ENCODE measurements at regions not wholly inside any gene's neighbourhood (a gene's known extent, or its start where the extent isn't known, plus 50 kb on each side); places are given as distances from the start of the nearest gene placed in this dataset.
"Not testable (repeated sequence)": the region's sequence is repeated elsewhere in the genome, so short reads cannot be mapped to it uniquely, and the experiment has no call there.

GRCh38 chr10:11691319-11691755 is 50.8 kb upstream of the ECHDC3 start:
- TF ChIP-seq CTCF (IDR thresholded peaks at IDR 0.05): no peak
- no peak overlapping the region for H3K4me3 ChIP-seq (ENCODE audit: low read length)
- H3K36me3 Mint-ChIP-seq: no peaks in the 10 kb centered on the region
- H3K4me1 ChIP-seq (ENCODE audit: control insufficient read depth, insufficient read depth, low read length): peaks cover 9% of the 10 kb centered on the region
- peaks cover 6 to 16% of the 10 kb centered on the region in 2 donors for H3K4me1 Mint-ChIP-seq
- ATAC-seq (no peak), DNase-seq (no peak)
- H3K9me3 Mint-ChIP-seq: no peaks in the 10 kb centered on the region
- H3K27ac ChIP-seq (ENCODE audit: low read length): no peak overlapping the region
- H3K27me3 ChIP-seq (ENCODE audit: control insufficient read depth, insufficient read depth, low read length): no peaks in the 10 kb centered on the region
- H3K9me3 ChIP-seq (ENCODE audit: control insufficient read depth, insufficient read depth, low read length): no peaks in the 10 kb centered on the region
- no peaks in the 10 kb centered on the region for H3K36me3 ChIP-seq (ENCODE audit: control insufficient read depth, insufficient read depth, low read length)
- WGBS (ENCODE audit: insufficient coverage): 96% methylated on average over 14 of the region's 14 CpGs
- intact Hi-C loops (cut with micrococcal nuclease): no loop called here
- H3K4me3 Mint-ChIP-seq: no peak overlapping the region
- no peak overlapping the region for H3K27ac Mint-ChIP-seq
- no peaks in the 10 kb centered on the region for H3K27me3 Mint-ChIP-seq (ENCODE audit: low read depth in 2 of 2)

GRCh38 chr10:11689945-11690736 is 52.0 kb upstream of the ECHDC3 start:
- H3K27ac Mint-ChIP-seq: no peak overlapping the region
- ATAC-seq (no peak), DNase-seq (no peak)
- H3K4me1 Mint-ChIP-seq: peaks cover 18 to 21% of the 10 kb centered on the region in 2 donors
- 91% methylated on average over 22 of the region's 22 CpGs for WGBS (ENCODE audit: insufficient coverage)
- H3K4me3 Mint-ChIP-seq: no peak overlapping the region
- no peak for TF ChIP-seq CTCF (IDR thresholded peaks at IDR 0.05)
- H3K9me3 ChIP-seq (ENCODE audit: control insufficient read depth, insufficient read depth, low read length): no peaks in the 10 kb centered on the region
- no peak overlapping the region for H3K27ac ChIP-seq (ENCODE audit: low read length)
- no peaks in the 10 kb centered on the region for H3K27me3 Mint-ChIP-seq (ENCODE audit: low read depth in 2 of 2)
- peaks cover 19% of the 10 kb centered on the region for H3K4me1 ChIP-seq (ENCODE audit: control insufficient read depth, insufficient read depth, low read length)
- H3K4me3 ChIP-seq (ENCODE audit: low read length): no peak overlapping the region
- intact Hi-C loops (cut with micrococcal nuclease): no loop called here
- no peaks in the 10 kb centered on the region for H3K36me3 Mint-ChIP-seq
- H3K27me3 ChIP-seq (ENCODE audit: control insufficient read depth, insufficient read depth, low read length): no peaks in the 10 kb centered on the region
- H3K9me3 Mint-ChIP-seq: no peaks in the 10 kb centered on the region
- H3K36me3 ChIP-seq (ENCODE audit: control insufficient read depth, insufficient read depth, low read length): no peaks in the 10 kb centered on the region

GRCh38 chr10:11688448-11688795 is 53.8 kb upstream of the ECHDC3 start:
- intact Hi-C loops (cut with micrococcal nuclease); H3K4me3 Mint-ChIP-seq: not testable (repeated sequence)

GRCh38 chr10:11687779-11688447 is 54.3 kb upstream of the ECHDC3 start:
- H3K4me1 ChIP-seq (ENCODE audit: control insufficient read depth, insufficient read depth, low read length): peaks cover 41% of the 10 kb centered on the region
- DNase-seq: no peak
- peaks cover 34 to 39% of the 10 kb centered on the region in 2 donors for H3K4me1 Mint-ChIP-seq
- H3K9me3 ChIP-seq (ENCODE audit: control insufficient read depth, insufficient read depth, low read length): no peaks in the 10 kb centered on the region
- 86% methylated on average over 8 of the region's 8 CpGs for WGBS (ENCODE audit: insufficient coverage)
- TF ChIP-seq CTCF (IDR thresholded peaks at IDR 0.05): no peak
- H3K36me3 ChIP-seq (ENCODE audit: control insufficient read depth, insufficient read depth, low read length): no peaks in the 10 kb centered on the region
- H3K27me3 ChIP-seq (ENCODE audit: control insufficient read depth, insufficient read depth, low read length): no peaks in the 10 kb centered on the region
- H3K27ac Mint-ChIP-seq: no peak overlapping the region
- intact Hi-C loops (cut with micrococcal nuclease): no loop called here
- no peaks in the 10 kb centered on the region for H3K36me3 Mint-ChIP-seq
- H3K4me3 ChIP-seq (ENCODE audit: low read length): no peak overlapping the region
- H3K4me3 Mint-ChIP-seq: no peak overlapping the region
- H3K27ac ChIP-seq (ENCODE audit: low read length): no peak overlapping the region
- H3K9me3 Mint-ChIP-seq: no peaks in the 10 kb centered on the region
- ATAC-seq: no peak
- H3K27me3 Mint-ChIP-seq (ENCODE audit: low read depth in 2 of 2): peaks cover 0 to 3% of the 10 kb centered on the region in 2 donors

More at GRCh38 chr10:11688448-11688795, 53.8 kb upstream of the ECHDC3 start:
- not testable (repeated sequence) for H3K36me3 Mint-ChIP-seq; H3K27me3 Mint-ChIP-seq (ENCODE audit: low read depth in 2 of 2); ATAC-seq; H3K4me3 ChIP-seq (ENCODE audit: low read length); H3K27me3 ChIP-seq (ENCODE audit: control insufficient read depth, insufficient read depth, low read length); H3K9me3 ChIP-seq (ENCODE audit: control insufficient read depth, insufficient read depth, low read length); H3K27ac Mint-ChIP-seq; H3K36me3 ChIP-seq (ENCODE audit: control insufficient read depth, insufficient read depth, low read length); H3K27ac ChIP-seq (ENCODE audit: low read length); DNase-seq; H3K9me3 Mint-ChIP-seq
- H3K4me1 ChIP-seq (ENCODE audit: control insufficient read depth, insufficient read depth, low read length): peaks cover 36% of the 10 kb centered on the region
- peaks cover 35 to 38% of the 10 kb centered on the region in 2 donors for H3K4me1 Mint-ChIP-seq
- 97% methylated on average over 3 of the region's 3 CpGs for WGBS (ENCODE audit: insufficient coverage)

Measured in natural killer cell (primary cell).